SKM-1 (cell line): ENCODE measurements at regions not wholly inside any gene's neighbourhood (a gene's known extent, or its start where the extent isn't known, plus 50 kb on each side); places are given as distances from the start of the nearest gene placed in this dataset.
A peak's percentile ranks its signal among the peaks of the same experiment; 100 is the strongest.
"Not testable (repeated sequence)": the region's sequence is repeated elsewhere in the genome, so short reads cannot be mapped to it uniquely, and the experiment has no call there.

Source experiments
- DNase-seq: peaks from one replicate; lab custom pipeline; 2025; ENCODE audit not compliant: unreplicated experiment; lab: John Stamatoyannopoulos, UW

GRCh38 chr21:24419641-24420040 lies 1187.6 kb downstream of the MRPL39 start:
- not testable (repeated sequence) for DNase-seq

GRCh38 chr21:24418671-24419070 lies 1188.6 kb downstream of the MRPL39 start:
- DNase-seq, result no peak

GRCh38 chr21:24411429-24411828 lies 1195.9 kb downstream of the MRPL39 start:
- DNase-seq, result no peak

GRCh38 chr21:24403221-24403620 lies 1204.1 kb downstream of the MRPL39 start:
- no peak for DNase-seq

GRCh38 chr21:24395320-24395923 lies 1211.9 kb downstream of the MRPL39 start:
- no peak for DNase-seq

GRCh38 chr21:24375201-24375600 lies 1232.1 kb downstream of the MRPL39 start:
- no peak for DNase-seq

- no peak for DNase-seq
These were observed 1234.8 kb downstream of the MRPL39 start for GRCh38 chr21:24372506-24372905.

- DNase-seq, result peak; percentile 7
These were observed 1237.5 kb downstream of the MRPL39 start for GRCh38 chr21:24369746-24370145.

- DNase-seq, result no peak
These were observed 1238.0 kb downstream of the MRPL39 start for GRCh38 chr21:24369278-24369677.

GRCh38 chr21:24367936-24368335 lies 1239.3 kb downstream of the MRPL39 start:
- DNase-seq, result no peak

- no peak for DNase-seq
These were observed 1253.8 kb downstream of the MRPL39 start for GRCh38 chr21:24353492-24353891.

- no peak for DNase-seq
These were observed 1267.9 kb downstream of the MRPL39 start for GRCh38 chr21:24339406-24339805.

GRCh38 chr21:24336491-24336890 lies 1270.8 kb downstream of the MRPL39 start:
- DNase-seq, result no peak

GRCh38 chr21:24323536-24323935 lies 1283.7 kb downstream of the MRPL39 start:
- DNase-seq, result no peak

GRCh38 chr21:24316277-24316922 lies 1290.9 kb downstream of the MRPL39 start:
- no peak for DNase-seq

- no peak for DNase-seq
These were observed 1296.5 kb downstream of the MRPL39 start for GRCh38 chr21:24310788-24311187.

- no peak for DNase-seq
These were observed 1299.1 kb downstream of the MRPL39 start for GRCh38 chr21:24308183-24308582.

- no peak for DNase-seq
These were observed 1304.9 kb downstream of the MRPL39 start for GRCh38 chr21:24302400-24302799.

- DNase-seq, result no peak
These were observed 1309.2 kb downstream of the MRPL39 start for GRCh38 chr21:24298040-24298439.

GRCh38 chr21:24294171-24294570 lies 1313.1 kb downstream of the MRPL39 start:
- no peak for DNase-seq

- no peak for DNase-seq
These were observed 1317.0 kb downstream of the MRPL39 start for GRCh38 chr21:24290151-24290833.

GRCh38 chr21:24289539-24289938 lies 1317.7 kb downstream of the MRPL39 start:
- no peak for DNase-seq
